Spinal cord (tissue), 9 donors: ENCODE measurements at regions not wholly inside any gene's neighbourhood (a gene's known extent, or its start where the extent isn't known, plus 50 kb on each side); places are given as distances from the start of the nearest gene placed in this dataset.

Experiments
- DNase-seq, 6 donors: peaks; one replicate each; pipeline versions ENCODE4 v3.0.0 to v3.0.0-alpha.2; 2013 to 2015; ENCODE audit warnings: low spot score in 6 of 6, low read depth in 4 of 6
- H3K27ac ChIP-seq: one replicate; pipeline ENCODE4 v1.5.1; 2013; ENCODE audit warnings: low read depth, low read length, control low read depth
- H3K27me3 ChIP-seq: one replicate; pipeline ENCODE4 v1.6.1; 2013; ENCODE audit warnings: low read length; ENCODE audit not compliant: control insufficient read depth, insufficient read depth
- H3K36me3 ChIP-seq: one replicate; pipeline ENCODE4 v1.6.1; 2013; ENCODE audit warnings: low read length; ENCODE audit not compliant: control insufficient read depth, insufficient read depth
- H3K4me1 ChIP-seq: one replicate; pipeline ENCODE4 v1.6.1; 2013; ENCODE audit warnings: low read length; ENCODE audit not compliant: control insufficient read depth, insufficient read depth
- H3K4me3 ChIP-seq: one replicate; pipeline ENCODE4 v1.5.1; 2013; ENCODE audit warnings: low read depth, low read length, control low read depth
- H3K9me3 ChIP-seq: one replicate; pipeline ENCODE4 v1.6.1; 2013; ENCODE audit warnings: low read length; ENCODE audit not compliant: control insufficient read depth, insufficient read depth
- WGBS: methylation state at CpG from one replicate; pipeline ENCODE4 v1.1.5; 2013; ENCODE audit warnings: missing lambda C conversion rate; ENCODE audit not compliant: insufficient coverage; 5-methylcytosine and 5-hydroxymethylcytosine counted together
- donor health status: healthy.

GRCh38 chr2:21730141-21730540 lies 606.4 kb downstream of the TDRD15 start:
- Histone ChIP-seq H3K9me3 (no peaks in the 10 kb centered on the region), H3K36me3 (no peaks in the 10 kb centered on the region), H3K27me3 (no peaks in the 10 kb centered on the region), H3K4me1 (no peaks in the 10 kb centered on the region), H3K27ac (no peak overlapping the region), H3K4me3 (no peak overlapping the region)
- DNase-seq: no peak
- WGBS: 50% methylated on average over 1 of the region's 3 CpGs

- Histone ChIP-seq H3K4me3 (no peak overlapping the region), H3K9me3 (no peaks in the 10 kb centered on the region), H3K27ac (no peak overlapping the region), H3K4me1 (no peaks in the 10 kb centered on the region), H3K36me3 (no peaks in the 10 kb centered on the region), H3K27me3 (no peaks in the 10 kb centered on the region)
- DNase-seq: no peak
- WGBS: no CpG with 5 or more reads among the region's 2 CpGs
These were observed 616.7 kb downstream of the TDRD15 start for GRCh38 chr2:21740484-21740883.

- DNase-seq: no peak
- Histone ChIP-seq H3K27ac (no peak overlapping the region), H3K4me1 (no peaks in the 10 kb centered on the region), H3K9me3 (peaks cover 5% of the 10 kb centered on the region), H3K36me3 (no peaks in the 10 kb centered on the region), H3K4me3 (no peak overlapping the region), H3K27me3 (no peaks in the 10 kb centered on the region)
- no CpG with 5 or more reads among the region's 3 CpGs for WGBS
These were observed 622.7 kb downstream of the TDRD15 start for GRCh38 chr2:21746499-21746898.

- Histone ChIP-seq H3K27ac (no peak overlapping the region), H3K36me3 (no peaks in the 10 kb centered on the region), H3K4me1 (no peaks in the 10 kb centered on the region), H3K27me3 (no peaks in the 10 kb centered on the region), H3K4me3 (no peak overlapping the region), H3K9me3 (peaks cover 5% of the 10 kb centered on the region)
- DNase-seq: no peak
- WGBS: 80% methylated on average over 1 of the region's 4 CpGs
These were observed 624.7 kb downstream of the TDRD15 start for GRCh38 chr2:21748501-21748900.

- no peaks in the 10 kb centered on the region for H3K4me1 ChIP-seq
- no peak overlapping the region for H3K4me3 ChIP-seq
- H3K36me3 ChIP-seq: no peaks in the 10 kb centered on the region
- no peaks in the 10 kb centered on the region for H3K9me3 ChIP-seq
- DNase-seq: peak in 1 of 6 donors; percentile 79
- H3K27me3 ChIP-seq: no peaks in the 10 kb centered on the region
- H3K27ac ChIP-seq: no peak overlapping the region
- WGBS: 67% methylated on average over 5 of the region's 5 CpGs
These were observed 630.5 kb downstream of the TDRD15 start for GRCh38 chr2:21754164-21754788.

- Histone ChIP-seq H3K4me1 (no peaks in the 10 kb centered on the region), H3K27ac (no peak overlapping the region), H3K36me3 (no peaks in the 10 kb centered on the region), H3K4me3 (no peak overlapping the region), H3K27me3 (no peaks in the 10 kb centered on the region), H3K9me3 (no peaks in the 10 kb centered on the region)
- peak in 2 of 6 donors; percentile 81 to 85 for DNase-seq
- WGBS: no CpG with 5 or more reads among the region's 11 CpGs
These were observed 634.1 kb downstream of the TDRD15 start for GRCh38 chr2:21757805-21758430.

GRCh38 chr2:21759819-21760218 lies 636.1 kb downstream of the TDRD15 start:
- DNase-seq: no peak
- no peaks in the 10 kb centered on the region for H3K4me1 ChIP-seq
- H3K36me3 ChIP-seq: no peaks in the 10 kb centered on the region
- H3K27ac ChIP-seq: no peak overlapping the region
- no peak overlapping the region for H3K4me3 ChIP-seq
- no peaks in the 10 kb centered on the region for H3K27me3 ChIP-seq
- H3K9me3 ChIP-seq: no peaks in the 10 kb centered on the region

GRCh38 chr2:21761361-21761760 lies 637.6 kb downstream of the TDRD15 start:
- Histone ChIP-seq H3K36me3 (no peaks in the 10 kb centered on the region), H3K4me1 (no peaks in the 10 kb centered on the region), H3K27me3 (no peaks in the 10 kb centered on the region), H3K4me3 (no peak overlapping the region), H3K27ac (no peak overlapping the region), H3K9me3 (no peaks in the 10 kb centered on the region)
- no peak for DNase-seq
- WGBS: no CpG with 5 or more reads among the region's 2 CpGs

GRCh38 chr2:21763501-21763900 lies 639.7 kb downstream of the TDRD15 start:
- no peaks in the 10 kb centered on the region for H3K4me1 ChIP-seq
- H3K36me3 ChIP-seq: no peaks in the 10 kb centered on the region
- no peak overlapping the region for H3K4me3 ChIP-seq
- H3K9me3 ChIP-seq: no peaks in the 10 kb centered on the region
- no peak for DNase-seq
- no peak overlapping the region for H3K27ac ChIP-seq
- H3K27me3 ChIP-seq: no peaks in the 10 kb centered on the region

- Histone ChIP-seq H3K27ac (no peak overlapping the region), H3K27me3 (no peaks in the 10 kb centered on the region), H3K4me3 (no peak overlapping the region), H3K9me3 (no peaks in the 10 kb centered on the region), H3K4me1 (no peaks in the 10 kb centered on the region), H3K36me3 (no peaks in the 10 kb centered on the region)
- no peak for DNase-seq
- WGBS: no CpG with 5 or more reads among the region's 1 CpG
These were observed 647.0 kb downstream of the TDRD15 start for GRCh38 chr2:21770787-21771186.
